ENCODE measurements at regions not wholly inside any gene's neighbourhood (a gene's known extent, or its start where the extent isn't known, plus 50 kb on each side); places are given as distances from the start of the nearest gene placed in this dataset.

DNA sequence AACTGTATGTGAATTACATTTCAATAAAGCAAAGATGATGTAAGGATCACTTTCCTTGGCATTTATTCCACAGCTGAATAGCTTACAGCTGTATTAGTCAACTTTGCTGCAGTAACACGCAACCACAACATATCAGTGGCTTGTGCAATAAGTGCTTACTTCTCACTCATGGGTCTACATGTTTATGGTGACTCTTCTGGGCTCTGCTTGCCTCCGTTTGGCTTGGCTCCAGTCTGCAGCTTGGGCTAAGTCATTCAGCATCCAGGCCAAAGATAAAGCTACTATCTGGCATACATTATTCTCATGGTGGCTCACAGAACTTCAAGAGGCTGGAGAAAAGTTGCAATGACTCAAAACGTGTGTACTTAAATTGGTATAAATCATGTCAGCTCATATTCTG lies 355.0 kb downstream of the RNF144A start:
- H3K27ac ChIP-seq (ENCODE audit: low read length) = no peak overlapping the region
- H2AFZ ChIP-seq (ENCODE audit: low read length) = no peak overlapping the region
- H3K27me3 ChIP-seq (replicated peaks; ENCODE audit: insufficient read depth, low read length) = no peaks in the 10 kb centered on the region
- no peaks in the 10 kb centered on the region for H3K36me3 ChIP-seq (replicated peaks; ENCODE audit: insufficient read depth, low read length)
- H3K9ac ChIP-seq (ENCODE audit: low read length) = no peak overlapping the region
- no peaks in the 10 kb centered on the region for H3K9me3 ChIP-seq (replicated peaks; ENCODE audit: insufficient read depth, low read length)
- H3K9me2 ChIP-seq (replicated peaks; ENCODE audit: insufficient read depth, low read length) = no peaks in the 10 kb centered on the region
- no peak for DNase-seq
- no peak overlapping the region for H3K4me3 ChIP-seq (ENCODE audit: low read length)
- H3F3A ChIP-seq (ENCODE audit: insufficient read depth, low read length) = no peaks in the 10 kb centered on the region
- H3K4me1 ChIP-seq (ENCODE audit: low read length) = no peaks in the 10 kb centered on the region
- H3K4me2 ChIP-seq (ENCODE audit: low read depth, low read length) = no peak overlapping the region
- no peaks in the 10 kb centered on the region for H4K20me1 ChIP-seq (ENCODE audit: insufficient read depth, low read length)
- no peaks in the 10 kb centered on the region for H3K79me2 ChIP-seq (ENCODE audit: low read length)
- TF ChIP-seq, protein P1, sequence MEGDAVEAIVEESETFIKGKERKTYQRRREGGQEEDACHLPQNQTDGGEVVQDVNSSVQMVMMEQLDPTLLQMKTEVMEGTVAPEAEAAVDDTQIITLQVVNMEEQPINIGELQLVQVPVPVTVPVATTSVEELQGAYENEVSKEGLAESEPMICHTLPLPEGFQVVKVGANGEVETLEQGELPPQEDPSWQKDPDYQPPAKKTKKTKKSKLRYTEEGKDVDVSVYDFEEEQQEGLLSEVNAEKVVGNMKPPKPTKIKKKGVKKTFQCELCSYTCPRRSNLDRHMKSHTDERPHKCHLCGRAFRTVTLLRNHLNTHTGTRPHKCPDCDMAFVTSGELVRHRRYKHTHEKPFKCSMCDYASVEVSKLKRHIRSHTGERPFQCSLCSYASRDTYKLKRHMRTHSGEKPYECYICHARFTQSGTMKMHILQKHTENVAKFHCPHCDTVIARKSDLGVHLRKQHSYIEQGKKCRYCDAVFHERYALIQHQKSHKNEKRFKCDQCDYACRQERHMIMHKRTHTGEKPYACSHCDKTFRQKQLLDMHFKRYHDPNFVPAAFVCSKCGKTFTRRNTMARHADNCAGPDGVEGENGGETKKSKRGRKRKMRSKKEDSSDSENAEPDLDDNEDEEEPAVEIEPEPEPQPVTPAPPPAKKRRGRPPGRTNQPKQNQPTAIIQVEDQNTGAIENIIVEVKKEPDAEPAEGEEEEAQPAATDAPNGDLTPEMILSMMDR (IDR thresholded peaks at IDR 0.05; ENCODE audit: low read length) = no peak
- no peak for TF ChIP-seq EZH2phosphoT487 (IDR thresholded peaks at IDR 0.05; ENCODE audit: low read length)
- TF ChIP-seq EZH2 (optimal IDR thresholded peaks at IDR 0.05; ENCODE audit: low read depth, low read length) = no peak

DNA sequence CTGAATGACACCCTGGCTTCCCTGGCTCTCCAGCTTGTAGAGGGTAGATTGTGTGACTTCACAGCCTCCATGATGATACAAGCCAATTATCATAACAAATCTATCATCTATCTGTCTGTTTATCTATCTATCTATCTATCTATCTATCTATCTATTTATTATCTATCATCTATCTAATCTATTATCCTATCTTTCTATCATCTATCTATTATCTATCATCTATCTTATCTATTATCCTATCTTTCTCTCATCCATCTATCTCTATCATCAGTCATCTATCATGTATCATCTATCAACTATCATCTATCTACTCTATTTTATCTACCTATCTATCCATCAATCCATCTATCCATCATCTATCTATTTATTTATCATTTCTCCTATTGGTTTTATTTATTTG lies 361.8 kb downstream of the RNF144A start:
- H3K9ac ChIP-seq (ENCODE audit: low read length) = no peak overlapping the region
- H3K36me3 ChIP-seq (replicated peaks; ENCODE audit: insufficient read depth, low read length) = no peaks in the 10 kb centered on the region

DNA sequence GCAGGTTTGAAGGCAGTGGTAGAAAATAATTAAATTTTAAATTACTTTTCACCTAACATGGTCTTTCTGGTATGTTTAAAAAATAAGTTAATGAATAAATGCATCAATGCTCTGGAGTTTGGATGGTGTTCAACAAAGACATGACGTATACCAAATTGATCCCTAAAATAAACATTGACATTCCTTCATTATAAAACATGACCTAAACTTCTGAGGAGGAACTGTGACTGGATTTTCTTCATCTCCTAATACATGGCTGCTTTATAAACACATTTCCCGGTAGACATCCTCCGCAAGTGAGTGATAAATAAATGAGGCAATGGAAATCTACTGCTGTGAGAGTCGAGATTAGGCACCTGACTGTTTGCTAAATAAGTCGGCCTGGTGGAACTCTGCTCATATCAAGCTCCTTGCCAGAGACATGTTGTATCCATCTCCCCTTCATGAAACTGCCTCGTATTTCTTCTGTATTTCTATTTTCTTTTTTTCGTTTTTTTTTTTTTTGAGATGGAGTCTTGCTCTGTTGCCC lies 362.3 kb downstream of the RNF144A start:
- TF ChIP-seq EZH2 (optimal IDR thresholded peaks at IDR 0.05; ENCODE audit: low read depth, low read length) = no peak
- TF ChIP-seq, protein P1 (IDR thresholded peaks at IDR 0.05; ENCODE audit: low read length) = no peak
- no peak for TF ChIP-seq EZH2phosphoT487 (IDR thresholded peaks at IDR 0.05; ENCODE audit: low read length)
- no peaks in the 10 kb centered on the region for H3K9me2 ChIP-seq (replicated peaks; ENCODE audit: insufficient read depth, low read length)
- H3K9me3 ChIP-seq (replicated peaks; ENCODE audit: insufficient read depth, low read length) = no peaks in the 10 kb centered on the region
- no peak overlapping the region for H3K4me3 ChIP-seq (ENCODE audit: low read length)
- H3K27ac ChIP-seq (ENCODE audit: low read length) = no peak overlapping the region
- no peaks in the 10 kb centered on the region for H3F3A ChIP-seq (ENCODE audit: insufficient read depth, low read length)
- DNase-seq = no peak
- H3K9ac ChIP-seq (ENCODE audit: low read length) = no peak overlapping the region
- no peaks in the 10 kb centered on the region for H4K20me1 ChIP-seq (ENCODE audit: insufficient read depth, low read length)
- no peaks in the 10 kb centered on the region for H3K79me2 ChIP-seq (ENCODE audit: low read length)
- no peak overlapping the region for H3K4me2 ChIP-seq (ENCODE audit: low read depth, low read length)
- H3K36me3 ChIP-seq (replicated peaks; ENCODE audit: insufficient read depth, low read length) = no peaks in the 10 kb centered on the region
- no peaks in the 10 kb centered on the region for H3K27me3 ChIP-seq (replicated peaks; ENCODE audit: insufficient read depth, low read length)
- H2AFZ ChIP-seq (ENCODE audit: low read length) = no peak overlapping the region
- no peaks in the 10 kb centered on the region for H3K4me1 ChIP-seq (ENCODE audit: low read length)

More for the DNA sequence above, 361.8 kb downstream of the RNF144A start:
- H3K9me2 ChIP-seq (replicated peaks; ENCODE audit: insufficient read depth, low read length) = no peaks in the 10 kb centered on the region
- H2AFZ ChIP-seq (ENCODE audit: low read length) = no peak overlapping the region
- H3K27me3 ChIP-seq (replicated peaks; ENCODE audit: insufficient read depth, low read length) = no peaks in the 10 kb centered on the region
- no peak overlapping the region for H3K4me2 ChIP-seq (ENCODE audit: low read depth, low read length)
- H3K4me3 ChIP-seq (ENCODE audit: low read length) = no peak overlapping the region
- no peaks in the 10 kb centered on the region for H3K4me1 ChIP-seq (ENCODE audit: low read length)
- no peak for TF ChIP-seq EZH2phosphoT487 (IDR thresholded peaks at IDR 0.05; ENCODE audit: low read length)
- TF ChIP-seq, protein P1 (IDR thresholded peaks at IDR 0.05; ENCODE audit: low read length) = no peak
- TF ChIP-seq EZH2 (optimal IDR thresholded peaks at IDR 0.05; ENCODE audit: low read depth, low read length) = no peak
- H3K79me2 ChIP-seq (ENCODE audit: low read length) = no peaks in the 10 kb centered on the region
- no peak for DNase-seq
- no peaks in the 10 kb centered on the region for H3K9me3 ChIP-seq (replicated peaks; ENCODE audit: insufficient read depth, low read length)
- H3K27ac ChIP-seq (ENCODE audit: low read length) = no peak overlapping the region
- H4K20me1 ChIP-seq (ENCODE audit: insufficient read depth, low read length) = no peaks in the 10 kb centered on the region
- H3F3A ChIP-seq (ENCODE audit: insufficient read depth, low read length) = no peaks in the 10 kb centered on the region
